SK-N-SH treated with all-trans-retinoic acid at 6 μM for 48 hours (cell line): ENCODE measurements at regions not wholly inside any gene's neighbourhood (a gene's known extent, or its start where the extent isn't known, plus 50 kb on each side); places are given as distances from the start of the nearest gene placed in this dataset.

Experiments
- BACH2 ChIP-seq: fragments of 250-450 bp; sonication (Bioruptor Pico); IDR thresholded peaks from 2 replicates; pipeline ENCODE4 v1.9.0; 2021; ENCODE audit warnings: mild to moderate bottlenecking, borderline replicate concordance
- CREB5 ChIP-seq: fragments of 250-450 bp; sonication (Bioruptor Pico); IDR thresholded peaks from 2 replicates; pipeline ENCODE4 v1.5.1; 2020; ENCODE audit warnings: low read depth, mild to moderate bottlenecking, moderate library complexity
- ISL1 ChIP-seq: fragments of 250-450 bp; sonication (Bioruptor Pico); IDR thresholded peaks from 2 replicates; pipeline ENCODE4 v2.1.2; 2022; ENCODE audit warnings: mild to moderate bottlenecking, moderate library complexity
- RARB ChIP-seq: fragments of 250-450 bp; sonication (Bioruptor Pico); IDR thresholded peaks from 2 replicates; pipeline ENCODE4 v1.8.0; 2021; ENCODE audit warnings: mild to moderate bottlenecking, moderate library complexity
- TF ChIP-seq, protein P1 (sequence below): fragments of 250-450 bp; sonication (Bioruptor Pico); IDR thresholded peaks from 2 replicates; pipeline ENCODE4 v1.8.0; 2020; ENCODE audit warnings: mild to moderate bottlenecking, moderate library complexity, borderline replicate concordance

GRCh38 chr3:77931255-77932009 lies 891.5 kb downstream of the ROBO2 start:
- TF ChIP-seq, protein P1, sequence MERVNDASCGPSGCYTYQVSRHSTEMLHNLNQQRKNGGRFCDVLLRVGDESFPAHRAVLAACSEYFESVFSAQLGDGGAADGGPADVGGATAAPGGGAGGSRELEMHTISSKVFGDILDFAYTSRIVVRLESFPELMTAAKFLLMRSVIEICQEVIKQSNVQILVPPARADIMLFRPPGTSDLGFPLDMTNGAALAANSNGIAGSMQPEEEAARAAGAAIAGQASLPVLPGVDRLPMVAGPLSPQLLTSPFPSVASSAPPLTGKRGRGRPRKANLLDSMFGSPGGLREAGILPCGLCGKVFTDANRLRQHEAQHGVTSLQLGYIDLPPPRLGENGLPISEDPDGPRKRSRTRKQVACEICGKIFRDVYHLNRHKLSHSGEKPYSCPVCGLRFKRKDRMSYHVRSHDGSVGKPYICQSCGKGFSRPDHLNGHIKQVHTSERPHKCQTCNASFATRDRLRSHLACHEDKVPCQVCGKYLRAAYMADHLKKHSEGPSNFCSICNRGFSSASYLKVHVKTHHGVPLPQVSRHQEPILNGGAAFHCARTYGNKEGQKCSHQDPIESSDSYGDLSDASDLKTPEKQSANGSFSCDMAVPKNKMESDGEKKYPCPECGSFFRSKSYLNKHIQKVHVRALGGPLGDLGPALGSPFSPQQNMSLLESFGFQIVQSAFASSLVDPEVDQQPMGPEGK (CRISPR knock-in tag), result no peak
- no peak for TF ChIP-seq CREB5 (CRISPR knock-in tag)
- TF ChIP-seq BACH2, result no peak
- TF ChIP-seq ISL1 (CRISPR knock-in tag), result no peak
- TF ChIP-seq RARB (CRISPR knock-in tag), result no peak
